Esophagus muscularis mucosa (tissue), 4 donors: ENCODE measurements at regions not wholly inside any gene's neighbourhood (a gene's known extent, or its start where the extent isn't known, plus 50 kb on each side); places are given as distances from the start of the nearest gene placed in this dataset.

ENCODE experiments used
- DNase-seq: peaks from one replicate; pipeline ENCODE4 v3.0.0-alpha.2; 2017; ENCODE audit errors: extremely low spot score
- H3K27ac ChIP-seq, 4 donors: fragments of 200-600 bp; sonication (generic); replicated peaks in 1 of 4; 1 replicate in 3 of 4; 2 replicates in 1 of 4; pipeline ENCODE4 v1.5.1; 2016 to 2019; ENCODE audit warnings: mild to moderate bottlenecking in 1 of 4
- H3K27me3 ChIP-seq, 4 donors: fragments of 200-600 bp; sonication (generic); one replicate each; pipeline versions ENCODE4 v1.5.1 to v1.6.0; 2016 to 2019
- H3K36me3 ChIP-seq, 4 donors: fragments of 200-600 bp; sonication (generic); one replicate each; pipeline ENCODE4 v1.5.1; 2016 to 2019
- H3K4me1 ChIP-seq, 4 donors: fragments of 200-600 bp; sonication (generic); one replicate each; pipeline ENCODE4 v1.5.1; 2016 to 2019
- H3K4me3 ChIP-seq, 4 donors: fragments of 200-600 bp; sonication (generic); 1 replicate in 2 of 4; 2 replicates in 2 of 4; pipeline ENCODE4 v1.5.1; 2016 to 2019; ENCODE audit warnings: mild to moderate bottlenecking in 4 of 4, moderate library complexity in 1 of 4
- H3K9me3 ChIP-seq, 4 donors: fragments of 200-600 bp; sonication (generic); 1 replicate in 3 of 4; 2 replicates in 1 of 4; pipeline ENCODE4 v1.5.1; 2016 to 2019
- CTCF ChIP-seq, 3 experiments: fragments of 200-600 bp in 2 of 3; fragments of 450-650 bp in 1 of 3; sonication (generic) in 2 of 3; IDR thresholded peaks; one replicate each; pipeline ENCODE4 v1.5.1; 2017 to 2019; ENCODE audit warnings: antibody characterized with exemption in 3 of 3, mild to moderate bottlenecking in 2 of 3, moderate library complexity in 1 of 3
- EP300 ChIP-seq: sonication (generic); formaldehyde crosslinking; IDR thresholded peaks from one replicate; pipeline ENCODE4 v1.6.1; 2017; ENCODE audit warnings: antibody characterized with exemption
- POLR2A ChIP-seq: fragments of 450-650 bp; IDR thresholded peaks from one replicate; pipeline ENCODE4 v1.6.1; 2017; ENCODE audit warnings: antibody characterized with exemption, moderate library complexity, mild to moderate bottlenecking, low read depth
- POLR2AphosphoS5 ChIP-seq, 2 donors: sonication (generic); formaldehyde crosslinking; IDR thresholded peaks; one replicate each; pipeline ENCODE4 v1.6.1; 2017; ENCODE audit warnings: antibody characterized with exemption in 2 of 2
- WGBS: methylation state at CpG from one replicate; pipeline ENCODE4 v1.1.5; 2018; 5-methylcytosine and 5-hydroxymethylcytosine counted together
- intact Hi-C: fragments of 100-400 bp; cut with DNase I; formaldehyde crosslinking; loops from one replicate; pipeline ENCODE4 v1.15.1; 2023

DNA sequence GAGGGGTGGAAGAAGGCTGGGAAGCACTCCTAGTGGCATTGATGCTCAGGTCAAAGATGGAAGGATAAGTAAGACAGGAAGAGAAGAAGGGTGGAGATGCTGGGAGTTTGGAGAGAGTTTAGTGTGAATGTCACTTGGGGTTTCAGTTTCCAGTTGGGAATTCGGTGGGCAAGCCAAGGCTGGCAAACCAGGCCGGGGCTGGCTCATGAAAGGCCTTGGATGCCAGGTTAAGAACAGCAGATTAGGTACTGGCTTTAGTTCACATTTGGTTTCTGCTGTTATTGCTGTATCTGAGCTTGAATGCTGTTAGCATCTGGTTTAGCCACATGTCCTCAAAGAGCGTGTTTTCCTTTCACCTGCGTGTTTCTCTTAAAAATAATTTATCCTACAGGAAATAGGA lies 69.6 kb downstream of the BLID start:
- DNase-seq: no peak
- H3K4me3 ChIP-seq: no peak overlapping the region
- no peaks in the 10 kb centered on the region for H3K27me3 ChIP-seq
- no peaks in the 10 kb centered on the region for H3K9me3 ChIP-seq
- intact Hi-C loops: no loop called here
- H3K27ac ChIP-seq: no peak overlapping the region
- 98% methylated on average over 4 of the region's 4 CpGs for WGBS
- TF ChIP-seq POLR2AphosphoS5 (IDR thresholded peaks at IDR 0.05) (no peak), CTCF (IDR thresholded peaks at IDR 0.05) (no peak), POLR2A (no peak), EP300 (no peak)
- no peaks in the 10 kb centered on the region for H3K4me1 ChIP-seq
- H3K36me3 ChIP-seq: no peaks in the 10 kb centered on the region

DNA sequence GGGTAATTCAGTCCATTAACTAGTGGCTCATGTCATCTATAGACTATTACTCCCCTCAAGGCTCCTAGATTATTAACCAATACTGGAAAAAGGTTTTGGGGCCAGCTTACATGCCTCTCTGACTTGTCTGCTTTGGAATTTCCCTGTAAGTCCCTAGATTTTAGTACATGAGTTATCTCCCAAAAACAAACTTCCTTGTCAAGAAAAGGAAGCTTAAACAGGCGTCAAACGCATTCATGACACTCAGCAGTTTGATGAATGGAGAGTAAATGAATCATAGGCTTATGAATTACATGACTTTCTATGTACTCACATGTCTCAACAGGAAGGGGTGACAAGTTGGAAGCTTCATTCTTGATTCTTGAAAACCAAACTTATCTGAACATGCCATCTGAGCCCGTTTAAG lies 70.8 kb downstream of the BLID start:
- TF ChIP-seq EP300: no peak
- no peak for TF ChIP-seq CTCF (IDR thresholded peaks at IDR 0.05)
- no peak for TF ChIP-seq POLR2A
- TF ChIP-seq POLR2AphosphoS5 (IDR thresholded peaks at IDR 0.05): no peak
- intact Hi-C loops: no loop called here
- no peaks in the 10 kb centered on the region for H3K4me1 ChIP-seq
- no peak overlapping the region for H3K27ac ChIP-seq
- no peaks in the 10 kb centered on the region for H3K9me3 ChIP-seq
- H3K36me3 ChIP-seq: no peaks in the 10 kb centered on the region
- no peak overlapping the region for H3K4me3 ChIP-seq
- DNase-seq: no peak
- no peaks in the 10 kb centered on the region for H3K27me3 ChIP-seq
- WGBS: 41% methylated on average over 3 of the region's 3 CpGs

DNA sequence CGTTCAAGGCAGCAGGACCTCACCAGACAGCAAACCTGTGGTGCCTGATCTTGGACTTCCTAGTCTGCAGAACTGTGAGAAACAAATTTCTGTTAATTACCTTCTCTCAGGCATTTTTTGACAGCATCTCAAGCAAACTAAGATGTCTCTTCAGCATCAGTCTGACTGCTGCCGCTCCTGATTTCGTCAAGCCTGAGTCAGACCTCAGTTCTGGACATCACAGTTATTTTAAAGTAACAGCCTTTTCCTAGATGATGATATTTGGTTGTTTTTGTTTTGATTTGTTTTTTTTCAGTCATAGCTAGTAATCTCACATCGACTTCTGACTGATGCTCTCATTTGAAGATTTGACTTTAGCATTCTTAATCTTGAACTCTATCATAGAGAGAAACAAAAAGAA lies 71.9 kb downstream of the BLID start:
- Histone ChIP-seq H3K36me3 (no peaks in the 10 kb centered on the region), H3K4me3 (no peak overlapping the region), H3K9me3 (no peaks in the 10 kb centered on the region), H3K27ac (no peak overlapping the region), H3K4me1 (peaks cover 0 to under 1% (median 0%) of the 10 kb centered on the region in 4 donors), H3K27me3 (no peaks in the 10 kb centered on the region)
- TF ChIP-seq POLR2A (no peak), POLR2AphosphoS5 (IDR thresholded peaks at IDR 0.05) (no peak), CTCF (IDR thresholded peaks at IDR 0.05) (no peak), EP300 (no peak)
- 73% methylated on average over 4 of the region's 4 CpGs for WGBS
- no peak for DNase-seq
- intact Hi-C loops: no loop called here

DNA sequence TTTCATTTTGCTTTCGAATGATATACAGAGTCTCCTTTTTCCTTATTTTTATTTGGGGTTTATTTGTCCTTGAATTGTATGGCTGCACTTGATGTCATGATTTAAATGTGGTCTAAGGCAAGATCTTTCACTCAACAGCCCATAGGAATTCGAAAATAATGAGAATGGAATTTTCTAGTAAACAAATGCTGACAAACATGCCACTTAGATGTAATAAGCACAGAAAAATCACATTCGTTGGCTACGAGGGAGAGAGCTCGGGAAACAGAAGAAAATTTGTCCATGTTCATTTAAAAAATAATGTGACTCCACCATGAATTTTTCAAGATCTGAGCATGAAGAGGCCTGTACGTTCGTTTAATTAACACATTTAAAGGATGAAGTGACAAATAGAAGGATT lies 73.0 kb downstream of the BLID start:
- no peaks in the 10 kb centered on the region for H3K27me3 ChIP-seq
- H3K4me3 ChIP-seq: no peak overlapping the region
- 74% methylated on average over 7 of the region's 7 CpGs for WGBS
- no peak overlapping the region for H3K27ac ChIP-seq
- no peaks in the 10 kb centered on the region for H3K36me3 ChIP-seq
- no peak for TF ChIP-seq POLR2A
- TF ChIP-seq EP300: no peak
- TF ChIP-seq CTCF (IDR thresholded peaks at IDR 0.05): no peak
- no peak for TF ChIP-seq POLR2AphosphoS5 (IDR thresholded peaks at IDR 0.05)
- no peaks in the 10 kb centered on the region for H3K9me3 ChIP-seq
- no peak for DNase-seq
- peaks cover 0 to 11% (median 4%) of the 10 kb centered on the region in 4 donors for H3K4me1 ChIP-seq
- intact Hi-C loops: no loop called here

DNA sequence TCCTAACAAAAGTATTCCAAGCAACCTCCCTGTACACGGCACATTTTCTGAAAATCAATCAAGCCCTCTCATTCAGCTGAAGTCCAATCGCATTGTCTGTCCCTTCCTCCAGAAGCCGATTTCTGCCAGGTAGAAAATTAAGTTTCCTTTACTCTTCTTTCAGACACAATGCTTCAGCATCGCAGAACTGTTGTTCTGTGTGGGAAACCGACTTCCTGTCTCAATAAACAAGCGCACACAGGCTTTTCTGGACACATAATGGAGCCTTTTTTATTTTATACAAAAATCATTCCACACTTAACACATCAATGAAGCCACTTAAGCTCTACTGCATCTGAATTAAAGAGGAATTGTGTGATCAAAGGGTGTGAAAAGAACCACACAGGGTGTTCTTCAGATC lies 75.6 kb downstream of the BLID start:
- intact Hi-C loops: no loop called here
- Histone ChIP-seq H3K27ac (no peak overlapping the region), H3K4me3 (peak overlapping the region in 2 of 4 donors; percentile 3 to 4), H3K4me1 (peaks cover 0 to 12% (median 7%) of the 10 kb centered on the region in 4 donors), H3K36me3 (no peaks in the 10 kb centered on the region), H3K9me3 (no peaks in the 10 kb centered on the region), H3K27me3 (no peaks in the 10 kb centered on the region)
- TF ChIP-seq EP300 (no peak), POLR2AphosphoS5 (IDR thresholded peaks at IDR 0.05) (no peak), POLR2A (no peak), CTCF (IDR thresholded peaks at IDR 0.05) (no peak)
- DNase-seq: no peak
- 55% methylated on average over 6 of the region's 6 CpGs for WGBS
